ACC112 (cell line): ENCODE measurements at regions not wholly inside any gene's neighbourhood (a gene's known extent, or its start where the extent isn't known, plus 50 kb on each side); places are given as distances from the start of the nearest gene placed in this dataset.

Experiments
- H2AFZ ChIP-seq: fragments of 200-600 bp; sonication (generic); one replicate; pipeline ENCODE4 v1.6.0; 2017; ENCODE audit warnings: antibody characterized with exemption, low read length; ENCODE audit not compliant: unreplicated experiment
- H3K27ac ChIP-seq: fragments of 200-600 bp; sonication (generic); 2 replicates; pipeline ENCODE4 v1.5.1; 2014; ENCODE audit warnings: low read depth, mild to moderate bottlenecking, antibody characterized with exemption, low read length, moderate library complexity
- H3K27me3 ChIP-seq: fragments of 200-600 bp; sonication (generic); 2 replicates; pipeline ENCODE4 v1.6.1; 2014; ENCODE audit warnings: mild to moderate bottlenecking, antibody characterized with exemption, low read length, moderate library complexity, mixed read lengths; ENCODE audit not compliant: insufficient read depth
- H3K36me3 ChIP-seq: fragments of 200-600 bp; sonication (generic); 2 replicates; pipeline ENCODE4 v1.6.1; 2016; ENCODE audit warnings: mild to moderate bottlenecking, antibody characterized with exemption, low read length, moderate library complexity, mixed read lengths; ENCODE audit not compliant: insufficient read depth
- H3K4me1 ChIP-seq: fragments of 200-600 bp; sonication (generic); one replicate; pipeline ENCODE4 v1.6.1; 2016; ENCODE audit warnings: low read length, mixed read lengths; ENCODE audit not compliant: insufficient read depth, unreplicated experiment, control insufficient read depth
- H3K4me3 ChIP-seq: fragments of 200-600 bp; sonication (generic); 2 replicates; pipeline ENCODE4 v1.5.1; 2014; ENCODE audit warnings: mild to moderate bottlenecking, low read depth, low read length
- H3K79me2 ChIP-seq: fragments of 200-600 bp; sonication (generic); one replicate; pipeline ENCODE4 v1.6.0; 2016; ENCODE audit warnings: low read length; ENCODE audit not compliant: control insufficient read depth, unreplicated experiment, insufficient read depth

- H3K4me1 ChIP-seq = no peaks in the 10 kb centered on the region
- no peak overlapping the region for H3K4me3 ChIP-seq
- peaks cover 67% of the 10 kb centered on the region for H3K27me3 ChIP-seq
- H3K36me3 ChIP-seq = no peaks in the 10 kb centered on the region
- no peaks in the 10 kb centered on the region for H3K79me2 ChIP-seq
- no peak overlapping the region for H3K27ac ChIP-seq
- H2AFZ ChIP-seq = no peak overlapping the region
Observed at GRCh38 chr18:41842886-41843285, 112.1 kb upstream of the PIK3C3 start.

GRCh38 chr18:41829647-41830516, 125.2 kb upstream of the PIK3C3 start:
- Histone ChIP-seq H3K4me1 (peaks cover 3% of the 10 kb centered on the region), H3K27ac (no peak overlapping the region), H3K27me3 (peaks cover 69% of the 10 kb centered on the region), H2AFZ (no peak overlapping the region), H3K36me3 (no peaks in the 10 kb centered on the region), H3K4me3 (no peak overlapping the region), H3K79me2 (no peaks in the 10 kb centered on the region)

DNA sequence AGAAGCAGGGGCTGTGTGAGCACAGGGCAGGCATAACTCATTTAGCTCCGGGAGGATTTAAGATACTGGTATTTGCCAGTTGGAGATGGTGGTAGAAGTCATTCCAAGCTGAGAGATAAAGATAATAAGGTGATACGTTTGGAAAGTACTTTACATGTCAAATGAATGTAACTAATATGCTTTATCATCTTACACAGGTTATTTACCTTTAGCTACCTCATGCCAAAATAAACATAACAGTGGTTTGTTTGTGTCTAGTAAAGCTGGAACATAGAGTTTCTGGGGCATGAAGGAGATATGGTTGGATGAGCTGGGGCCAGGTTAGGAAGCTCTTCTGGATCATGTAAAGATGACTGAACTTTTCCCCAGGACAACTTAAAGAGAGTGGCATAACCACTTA, 126.9 kb upstream of the PIK3C3 start:
- Histone ChIP-seq H3K4me3 (no peak overlapping the region), H3K27me3 (peaks cover 69% of the 10 kb centered on the region), H2AFZ (no peak overlapping the region), H3K36me3 (no peaks in the 10 kb centered on the region), H3K4me1 (peaks cover 3% of the 10 kb centered on the region), H3K79me2 (no peaks in the 10 kb centered on the region), H3K27ac (no peak overlapping the region)

DNA sequence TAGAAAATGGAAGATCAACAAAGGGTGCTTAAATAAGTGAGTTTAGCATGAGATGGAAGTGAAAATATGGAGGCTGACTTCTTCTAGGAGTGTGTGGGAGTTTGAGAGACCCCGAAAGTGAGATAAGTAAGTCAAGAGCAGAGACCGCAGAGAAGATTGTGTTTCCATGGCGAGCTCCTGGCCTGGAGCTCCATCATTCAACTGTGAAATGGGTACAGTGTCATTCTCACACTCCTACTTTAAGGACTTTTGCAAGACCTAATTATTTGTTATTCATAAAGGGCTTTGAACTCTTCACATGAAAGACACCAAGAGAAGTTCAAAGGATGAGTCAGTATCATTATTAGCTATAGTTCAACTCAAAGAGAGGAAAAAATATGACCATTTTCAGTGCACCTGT, 134.2 kb upstream of the PIK3C3 start:
- no peak overlapping the region for H2AFZ ChIP-seq
- no peak overlapping the region for H3K27ac ChIP-seq
- no peak overlapping the region for H3K4me3 ChIP-seq
- no peaks in the 10 kb centered on the region for H3K79me2 ChIP-seq
- no peaks in the 10 kb centered on the region for H3K36me3 ChIP-seq
- H3K27me3 ChIP-seq = peaks cover 96% of the 10 kb centered on the region
- H3K4me1 ChIP-seq = no peaks in the 10 kb centered on the region

DNA sequence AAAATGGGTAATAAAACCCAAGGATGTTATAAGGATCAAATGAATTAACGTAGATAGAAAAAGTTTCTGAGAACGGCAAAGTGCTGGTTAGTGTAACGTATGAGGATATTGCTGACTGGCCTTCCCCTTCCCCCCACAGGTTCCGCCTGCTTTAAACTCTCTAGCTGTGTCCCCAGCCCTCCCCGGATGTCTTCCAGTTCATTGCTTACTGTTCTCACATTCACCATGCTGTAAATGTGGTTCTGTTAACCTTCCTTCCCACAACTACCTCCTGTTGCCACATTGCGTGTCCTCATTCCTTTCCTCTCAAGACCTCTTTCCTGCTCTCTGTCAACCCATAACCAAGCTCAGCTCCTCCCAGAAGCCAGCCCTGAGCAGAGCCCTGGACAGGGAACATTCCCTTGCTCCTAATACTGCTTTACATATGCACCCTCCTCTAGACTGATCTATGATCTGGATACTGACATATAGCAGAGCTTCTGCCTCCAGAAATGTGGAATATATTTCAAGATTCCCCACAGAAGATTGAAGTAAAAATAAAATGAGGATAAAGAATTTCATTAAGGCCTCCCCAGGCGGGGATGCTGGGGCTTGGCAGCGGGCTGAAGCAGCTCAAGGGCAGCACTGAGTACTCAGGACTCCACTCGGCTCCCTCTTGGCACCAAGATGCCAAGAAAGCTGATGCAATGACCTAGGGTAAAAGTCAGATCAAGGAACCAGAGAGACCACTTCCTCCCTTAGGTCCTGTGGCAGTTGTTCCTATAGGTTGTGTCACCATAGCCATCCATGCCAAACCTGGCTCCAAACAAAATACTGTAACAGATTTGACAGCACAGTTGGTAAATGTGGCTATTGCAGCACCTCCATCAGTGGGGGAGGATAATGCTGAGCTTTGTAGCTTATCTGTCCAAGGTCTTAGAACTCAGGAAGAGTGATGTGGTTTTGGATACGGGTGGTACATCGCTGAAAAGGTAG, 136.4 kb upstream of the PIK3C3 start:
- no peak overlapping the region for H3K4me3 ChIP-seq
- H3K27ac ChIP-seq = no peak overlapping the region
- H2AFZ ChIP-seq = no peak overlapping the region
- H3K27me3 ChIP-seq = peaks cover 86% of the 10 kb centered on the region
- H3K4me1 ChIP-seq = no peaks in the 10 kb centered on the region
- no peaks in the 10 kb centered on the region for H3K36me3 ChIP-seq
- H3K79me2 ChIP-seq = no peaks in the 10 kb centered on the region

DNA sequence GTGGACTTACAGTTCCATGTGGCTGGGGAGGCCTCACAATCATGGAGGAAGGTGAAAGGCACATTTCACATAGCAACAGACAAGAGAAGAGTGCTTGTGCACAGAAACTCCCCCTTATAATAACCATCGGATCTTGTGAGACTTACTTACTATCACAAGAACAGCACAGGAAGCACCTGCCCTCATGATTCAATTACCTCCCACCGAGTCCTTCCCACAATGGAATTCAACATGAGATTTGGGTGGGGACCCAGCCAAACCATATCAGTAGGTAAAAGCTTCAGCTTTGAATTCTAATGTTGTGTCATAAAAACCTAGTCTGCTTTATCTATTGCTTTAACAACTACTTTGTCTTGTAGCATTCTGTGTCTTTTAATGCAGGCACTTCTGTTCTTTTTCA, 140.4 kb upstream of the PIK3C3 start:
- no peaks in the 10 kb centered on the region for H3K4me1 ChIP-seq
- H3K4me3 ChIP-seq = no peak overlapping the region
- no peak overlapping the region for H2AFZ ChIP-seq
- H3K36me3 ChIP-seq = no peaks in the 10 kb centered on the region
- no peak overlapping the region for H3K27ac ChIP-seq
- H3K79me2 ChIP-seq = no peaks in the 10 kb centered on the region
- peaks cover 56% of the 10 kb centered on the region for H3K27me3 ChIP-seq

DNA sequence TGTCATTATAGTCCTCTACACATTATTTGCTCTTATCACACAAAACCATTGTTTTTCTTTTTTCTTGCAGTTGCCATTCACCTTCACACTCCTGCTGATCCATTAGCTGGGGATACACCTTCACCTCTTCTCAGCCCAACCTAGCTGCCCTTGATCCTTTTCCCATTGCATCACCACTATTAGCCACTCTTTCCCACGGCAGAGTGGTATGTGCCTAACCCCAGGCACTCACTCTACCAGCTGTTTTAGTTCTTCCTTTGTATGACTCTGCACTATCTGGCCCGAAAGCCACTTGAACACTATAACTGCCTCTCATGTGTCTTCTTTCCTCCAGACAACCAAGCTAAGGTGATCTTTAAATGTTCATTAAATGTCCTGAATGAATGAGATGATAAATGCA, 145.4 kb upstream of the PIK3C3 start:
- Histone ChIP-seq H3K4me3 (no peak overlapping the region), H3K36me3 (no peaks in the 10 kb centered on the region), H3K79me2 (no peaks in the 10 kb centered on the region)

DNA sequence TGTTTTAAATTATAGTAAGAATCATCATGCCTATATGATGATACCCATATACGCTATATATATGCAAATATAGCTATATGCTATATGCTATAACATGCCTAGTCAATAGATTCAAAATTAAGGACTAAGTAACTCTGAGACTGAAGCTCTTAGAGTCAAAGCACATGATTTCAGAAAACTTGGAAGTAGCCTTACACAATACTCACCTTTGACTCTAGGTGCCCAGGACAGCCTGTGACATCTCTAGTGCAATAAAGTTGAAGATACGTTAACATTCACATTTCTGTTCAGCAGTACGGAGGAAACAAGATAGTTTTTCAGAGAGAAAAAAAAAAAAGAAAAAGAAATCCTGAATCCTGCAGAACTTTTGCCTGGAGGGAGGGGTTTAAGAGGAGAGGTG, 149.7 kb upstream of the PIK3C3 start:
- no peaks in the 10 kb centered on the region for H3K36me3 ChIP-seq
- peaks cover 78% of the 10 kb centered on the region for H3K27me3 ChIP-seq
- no peak overlapping the region for H2AFZ ChIP-seq
- no peaks in the 10 kb centered on the region for H3K79me2 ChIP-seq
- H3K4me1 ChIP-seq = no peaks in the 10 kb centered on the region
- H3K4me3 ChIP-seq = no peak overlapping the region
- no peak overlapping the region for H3K27ac ChIP-seq

More for the DNA sequence above, 145.4 kb upstream of the PIK3C3 start:
- no peak overlapping the region for H2AFZ ChIP-seq
- no peaks in the 10 kb centered on the region for H3K4me1 ChIP-seq
- no peak overlapping the region for H3K27ac ChIP-seq
- H3K27me3 ChIP-seq = peaks cover 55% of the 10 kb centered on the region

DNA sequence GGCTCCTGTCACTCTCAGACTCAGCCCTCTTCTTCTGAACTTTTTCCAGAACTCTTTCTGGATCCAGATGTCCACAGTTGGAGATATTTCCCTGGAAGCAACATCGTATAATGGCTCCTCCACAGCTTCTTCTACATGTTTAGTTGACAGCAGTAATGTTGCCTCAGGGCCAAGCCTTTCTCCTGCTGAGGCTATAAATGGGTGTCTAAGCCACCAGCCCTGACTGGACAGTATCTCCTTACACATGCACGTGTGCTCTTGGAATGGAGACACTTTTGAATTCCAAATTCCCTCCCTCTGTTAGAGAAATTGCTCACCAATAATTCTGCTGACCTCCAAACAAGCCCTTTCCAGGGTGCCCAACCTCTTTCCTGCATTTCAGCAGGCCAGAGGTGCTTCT, 156.2 kb upstream of the PIK3C3 start:
- H3K79me2 ChIP-seq = no peaks in the 10 kb centered on the region
- H3K27ac ChIP-seq = no peak overlapping the region
- H3K4me3 ChIP-seq = no peak overlapping the region
- no peak overlapping the region for H2AFZ ChIP-seq
- H3K36me3 ChIP-seq = no peaks in the 10 kb centered on the region
- H3K4me1 ChIP-seq = no peaks in the 10 kb centered on the region
- H3K27me3 ChIP-seq = peaks cover 67% of the 10 kb centered on the region

DNA sequence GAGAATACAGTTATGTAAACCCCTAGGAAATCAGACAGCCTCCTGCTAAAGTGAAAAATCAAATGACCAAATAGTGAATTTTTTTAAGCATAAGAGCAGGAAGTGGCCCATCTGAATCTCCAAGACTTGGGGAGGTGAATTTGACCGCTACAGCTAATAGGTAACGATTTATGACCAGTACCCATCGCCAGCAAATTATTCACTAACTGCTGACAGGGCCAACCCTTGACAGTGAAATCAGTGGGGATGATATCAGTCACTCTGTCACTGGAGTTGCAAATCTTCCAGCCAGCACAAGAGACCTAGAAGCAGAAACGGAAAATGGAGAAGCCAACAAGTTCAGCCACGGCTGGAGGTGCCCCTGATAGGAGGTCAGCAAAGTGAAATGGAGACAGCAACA, 164.3 kb upstream of the PIK3C3 start:
- Histone ChIP-seq H3K36me3 (no peaks in the 10 kb centered on the region), H3K4me1 (no peaks in the 10 kb centered on the region), H3K79me2 (no peaks in the 10 kb centered on the region), H3K27me3 (peaks cover 61% of the 10 kb centered on the region), H2AFZ (no peak overlapping the region), H3K4me3 (no peak overlapping the region), H3K27ac (no peak overlapping the region)
